ENCODE measurements at regions not wholly inside any gene's neighbourhood (a gene's known extent, or its start where the extent isn't known, plus 50 kb on each side); places are given as distances from the start of the nearest gene placed in this dataset.

DNA sequence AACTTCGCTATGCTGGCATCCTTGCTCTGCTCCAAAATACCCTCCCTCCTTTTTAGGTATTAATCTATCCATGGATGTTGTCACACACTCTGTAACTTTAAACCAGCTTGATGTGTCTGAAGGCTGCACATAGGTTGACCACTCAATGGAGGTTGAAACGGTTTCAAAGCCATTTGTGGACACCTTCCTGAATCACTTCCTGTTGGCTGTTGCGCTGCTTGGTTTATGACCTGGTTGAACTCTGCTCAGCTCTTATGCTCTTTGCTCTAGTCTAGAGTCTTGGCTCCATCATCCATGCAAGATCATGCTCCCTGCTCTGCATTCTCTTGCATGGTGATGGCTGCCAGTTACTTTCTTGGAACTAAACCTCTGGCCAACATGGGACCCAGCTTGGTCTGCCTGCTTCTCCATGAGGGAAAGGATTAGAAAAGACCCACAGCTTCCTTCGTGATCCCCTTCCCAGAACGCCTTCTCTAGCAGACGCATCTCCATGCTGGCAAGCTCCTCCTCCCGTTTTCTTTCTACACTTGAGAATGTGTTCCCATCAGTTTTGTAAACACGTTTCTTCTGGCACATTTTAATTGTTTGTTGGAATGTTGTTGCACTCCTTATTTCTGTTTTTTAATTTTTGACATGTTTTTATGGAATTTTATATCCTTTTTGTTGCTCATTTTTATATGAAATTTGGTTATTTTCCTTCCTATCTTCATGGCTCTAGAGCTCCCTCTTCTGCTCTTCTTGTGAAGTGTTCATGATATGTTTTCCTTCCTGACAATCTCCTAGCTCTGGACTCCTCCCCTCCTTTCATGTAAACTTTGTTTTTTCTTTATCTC, 149.8 kb downstream of the XPNPEP1 start:
- TF ChIP-seq, protein P1, sequence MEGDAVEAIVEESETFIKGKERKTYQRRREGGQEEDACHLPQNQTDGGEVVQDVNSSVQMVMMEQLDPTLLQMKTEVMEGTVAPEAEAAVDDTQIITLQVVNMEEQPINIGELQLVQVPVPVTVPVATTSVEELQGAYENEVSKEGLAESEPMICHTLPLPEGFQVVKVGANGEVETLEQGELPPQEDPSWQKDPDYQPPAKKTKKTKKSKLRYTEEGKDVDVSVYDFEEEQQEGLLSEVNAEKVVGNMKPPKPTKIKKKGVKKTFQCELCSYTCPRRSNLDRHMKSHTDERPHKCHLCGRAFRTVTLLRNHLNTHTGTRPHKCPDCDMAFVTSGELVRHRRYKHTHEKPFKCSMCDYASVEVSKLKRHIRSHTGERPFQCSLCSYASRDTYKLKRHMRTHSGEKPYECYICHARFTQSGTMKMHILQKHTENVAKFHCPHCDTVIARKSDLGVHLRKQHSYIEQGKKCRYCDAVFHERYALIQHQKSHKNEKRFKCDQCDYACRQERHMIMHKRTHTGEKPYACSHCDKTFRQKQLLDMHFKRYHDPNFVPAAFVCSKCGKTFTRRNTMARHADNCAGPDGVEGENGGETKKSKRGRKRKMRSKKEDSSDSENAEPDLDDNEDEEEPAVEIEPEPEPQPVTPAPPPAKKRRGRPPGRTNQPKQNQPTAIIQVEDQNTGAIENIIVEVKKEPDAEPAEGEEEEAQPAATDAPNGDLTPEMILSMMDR (IDR thresholded peaks at IDR 0.05), result peak; percentile 56
- TF ChIP-seq, protein P2, sequence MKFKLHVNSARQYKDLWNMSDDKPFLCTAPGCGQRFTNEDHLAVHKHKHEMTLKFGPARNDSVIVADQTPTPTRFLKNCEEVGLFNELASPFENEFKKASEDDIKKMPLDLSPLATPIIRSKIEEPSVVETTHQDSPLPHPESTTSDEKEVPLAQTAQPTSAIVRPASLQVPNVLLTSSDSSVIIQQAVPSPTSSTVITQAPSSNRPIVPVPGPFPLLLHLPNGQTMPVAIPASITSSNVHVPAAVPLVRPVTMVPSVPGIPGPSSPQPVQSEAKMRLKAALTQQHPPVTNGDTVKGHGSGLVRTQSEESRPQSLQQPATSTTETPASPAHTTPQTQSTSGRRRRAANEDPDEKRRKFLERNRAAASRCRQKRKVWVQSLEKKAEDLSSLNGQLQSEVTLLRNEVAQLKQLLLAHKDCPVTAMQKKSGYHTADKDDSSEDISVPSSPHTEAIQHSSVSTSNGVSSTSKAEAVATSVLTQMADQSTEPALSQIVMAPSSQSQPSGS (CRISPR knock-in tag; IDR thresholded peaks at IDR 0.05; ENCODE audit: borderline replicate concordance, low read depth), result no peak
- TF ChIP-seq TP53 (CRISPR knock-in tag; IDR thresholded peaks at IDR 0.05), result no peak
- TF ChIP-seq, protein P3, sequence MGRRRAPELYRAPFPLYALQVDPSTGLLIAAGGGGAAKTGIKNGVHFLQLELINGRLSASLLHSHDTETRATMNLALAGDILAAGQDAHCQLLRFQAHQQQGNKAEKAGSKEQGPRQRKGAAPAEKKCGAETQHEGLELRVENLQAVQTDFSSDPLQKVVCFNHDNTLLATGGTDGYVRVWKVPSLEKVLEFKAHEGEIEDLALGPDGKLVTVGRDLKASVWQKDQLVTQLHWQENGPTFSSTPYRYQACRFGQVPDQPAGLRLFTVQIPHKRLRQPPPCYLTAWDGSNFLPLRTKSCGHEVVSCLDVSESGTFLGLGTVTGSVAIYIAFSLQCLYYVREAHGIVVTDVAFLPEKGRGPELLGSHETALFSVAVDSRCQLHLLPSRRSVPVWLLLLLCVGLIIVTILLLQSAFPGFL (CRISPR knock-in tag; IDR thresholded peaks at IDR 0.05; ENCODE audit: borderline replicate concordance), result no peak
- TF ChIP-seq SMAD3 (CRISPR knock-in tag; IDR thresholded peaks at IDR 0.05; ENCODE audit: borderline replicate concordance), result no peak
- TF ChIP-seq, protein P4, sequence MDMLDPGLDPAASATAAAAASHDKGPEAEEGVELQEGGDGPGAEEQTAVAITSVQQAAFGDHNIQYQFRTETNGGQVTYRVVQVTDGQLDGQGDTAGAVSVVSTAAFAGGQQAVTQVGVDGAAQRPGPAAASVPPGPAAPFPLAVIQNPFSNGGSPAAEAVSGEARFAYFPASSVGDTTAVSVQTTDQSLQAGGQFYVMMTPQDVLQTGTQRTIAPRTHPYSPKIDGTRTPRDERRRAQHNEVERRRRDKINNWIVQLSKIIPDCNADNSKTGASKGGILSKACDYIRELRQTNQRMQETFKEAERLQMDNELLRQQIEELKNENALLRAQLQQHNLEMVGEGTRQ (CRISPR knock-in tag; IDR thresholded peaks at IDR 0.05), result no peak
- no peak for TF ChIP-seq ZNF121 (CRISPR knock-in tag; IDR thresholded peaks at IDR 0.05)
- TF ChIP-seq ETV6 (CRISPR knock-in tag; IDR thresholded peaks at IDR 0.05), result no peak
- TF ChIP-seq, protein P5, sequence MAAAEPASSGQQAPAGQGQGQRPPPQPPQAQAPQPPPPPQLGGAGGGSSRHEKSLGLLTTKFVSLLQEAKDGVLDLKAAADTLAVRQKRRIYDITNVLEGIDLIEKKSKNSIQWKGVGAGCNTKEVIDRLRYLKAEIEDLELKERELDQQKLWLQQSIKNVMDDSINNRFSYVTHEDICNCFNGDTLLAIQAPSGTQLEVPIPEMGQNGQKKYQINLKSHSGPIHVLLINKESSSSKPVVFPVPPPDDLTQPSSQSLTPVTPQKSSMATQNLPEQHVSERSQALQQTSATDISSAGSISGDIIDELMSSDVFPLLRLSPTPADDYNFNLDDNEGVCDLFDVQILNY (CRISPR knock-in tag; IDR thresholded peaks at IDR 0.05), result no peak
- TF ChIP-seq CREM (CRISPR knock-in tag; IDR thresholded peaks at IDR 0.05), result no peak
- TF ChIP-seq FOXJ3 (CRISPR knock-in tag; IDR thresholded peaks at IDR 0.05; ENCODE audit: borderline replicate concordance), result no peak
- TF ChIP-seq SMAD4 (CRISPR knock-in tag; IDR thresholded peaks at IDR 0.05), result no peak
- TF ChIP-seq, protein P6, sequence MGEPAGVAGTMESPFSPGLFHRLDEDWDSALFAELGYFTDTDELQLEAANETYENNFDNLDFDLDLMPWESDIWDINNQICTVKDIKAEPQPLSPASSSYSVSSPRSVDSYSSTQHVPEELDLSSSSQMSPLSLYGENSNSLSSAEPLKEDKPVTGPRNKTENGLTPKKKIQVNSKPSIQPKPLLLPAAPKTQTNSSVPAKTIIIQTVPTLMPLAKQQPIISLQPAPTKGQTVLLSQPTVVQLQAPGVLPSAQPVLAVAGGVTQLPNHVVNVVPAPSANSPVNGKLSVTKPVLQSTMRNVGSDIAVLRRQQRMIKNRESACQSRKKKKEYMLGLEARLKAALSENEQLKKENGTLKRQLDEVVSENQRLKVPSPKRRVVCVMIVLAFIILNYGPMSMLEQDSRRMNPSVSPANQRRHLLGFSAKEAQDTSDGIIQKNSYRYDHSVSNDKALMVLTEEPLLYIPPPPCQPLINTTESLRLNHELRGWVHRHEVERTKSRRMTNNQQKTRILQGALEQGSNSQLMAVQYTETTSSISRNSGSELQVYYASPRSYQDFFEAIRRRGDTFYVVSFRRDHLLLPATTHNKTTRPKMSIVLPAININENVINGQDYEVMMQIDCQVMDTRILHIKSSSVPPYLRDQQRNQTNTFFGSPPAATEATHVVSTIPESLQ (CRISPR knock-in tag; IDR thresholded peaks at IDR 0.05), result no peak
- TF ChIP-seq, protein P7, sequence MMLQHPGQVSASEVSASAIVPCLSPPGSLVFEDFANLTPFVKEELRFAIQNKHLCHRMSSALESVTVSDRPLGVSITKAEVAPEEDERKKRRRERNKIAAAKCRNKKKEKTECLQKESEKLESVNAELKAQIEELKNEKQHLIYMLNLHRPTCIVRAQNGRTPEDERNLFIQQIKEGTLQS (CRISPR knock-in tag; conservative IDR thresholded peaks at IDR 0.05), result no peak

Measured in WTC11 (cell line).